DMS153 (cell line): ENCODE measurements at regions not wholly inside any gene's neighbourhood (a gene's known extent, or its start where the extent isn't known, plus 50 kb on each side); places are given as distances from the start of the nearest gene placed in this dataset.
"Not testable (repeated sequence)": the region's sequence is repeated elsewhere in the genome, so short reads cannot be mapped to it uniquely, and the experiment has no call there.

ENCODE experiments used
- DNase-seq: peaks from one replicate; lab custom pipeline; 2025; lab: John Stamatoyannopoulos, UW

DNA sequence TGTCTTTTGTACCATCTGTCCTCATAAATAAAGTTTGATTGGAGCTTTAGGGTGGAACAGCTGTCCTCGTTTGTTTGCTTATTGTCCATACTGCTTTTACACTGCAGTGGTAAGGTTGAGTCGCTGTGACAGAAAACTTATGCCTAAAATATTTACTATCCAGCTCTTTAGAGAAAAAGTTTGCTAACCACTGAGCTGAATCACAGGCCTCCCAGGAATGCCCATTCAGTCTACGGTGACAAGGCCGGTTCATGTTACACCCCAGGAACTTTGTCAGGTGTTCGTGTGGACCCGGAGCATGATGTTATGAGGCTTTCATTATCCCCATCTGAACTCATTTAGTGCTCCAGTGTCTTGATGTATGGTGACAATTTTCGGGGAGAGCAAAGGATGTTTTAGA lies 401.1 kb downstream of the SAMD5 start:
- DNase-seq = no peak

DNA sequence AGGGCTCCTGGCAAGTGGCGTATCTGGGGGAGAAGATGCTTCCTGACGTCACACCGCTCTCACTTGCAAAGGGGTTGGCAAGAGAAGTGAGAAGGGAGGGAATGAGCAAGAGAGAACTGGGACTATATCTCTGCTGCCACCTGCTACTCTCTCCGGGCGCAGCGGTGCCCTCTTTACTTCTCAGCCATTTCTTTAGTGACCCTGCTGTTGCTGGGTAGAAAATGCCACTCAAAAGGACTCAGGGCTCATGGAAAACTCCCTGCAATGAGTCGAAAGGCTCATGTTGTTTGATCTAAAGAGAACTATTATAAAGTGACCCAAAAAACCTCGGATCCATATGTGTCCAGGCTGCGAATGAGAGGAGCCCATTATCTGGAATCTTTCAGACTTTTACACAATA lies 401.8 kb downstream of the SAMD5 start:
- DNase-seq = no peak

DNA sequence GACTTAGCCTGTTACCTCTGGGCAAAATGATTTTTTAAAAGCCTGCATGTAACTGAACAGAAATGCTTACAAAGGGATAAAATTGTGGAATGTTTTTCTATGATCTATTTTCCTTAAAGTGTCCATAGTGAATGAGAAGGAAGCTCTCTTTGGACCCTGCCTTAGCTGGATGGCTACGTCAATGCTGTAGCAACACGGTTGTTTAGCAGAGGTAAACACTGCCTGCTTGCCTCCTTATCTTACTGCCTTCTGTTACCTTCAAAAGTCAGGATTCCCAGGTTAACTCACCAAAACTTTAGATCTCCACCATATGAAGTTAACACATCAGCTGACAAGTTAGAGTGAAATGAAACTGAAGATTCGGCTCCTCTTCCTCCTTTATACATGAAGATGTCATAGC lies 402.6 kb downstream of the SAMD5 start:
- no peak for DNase-seq

DNA sequence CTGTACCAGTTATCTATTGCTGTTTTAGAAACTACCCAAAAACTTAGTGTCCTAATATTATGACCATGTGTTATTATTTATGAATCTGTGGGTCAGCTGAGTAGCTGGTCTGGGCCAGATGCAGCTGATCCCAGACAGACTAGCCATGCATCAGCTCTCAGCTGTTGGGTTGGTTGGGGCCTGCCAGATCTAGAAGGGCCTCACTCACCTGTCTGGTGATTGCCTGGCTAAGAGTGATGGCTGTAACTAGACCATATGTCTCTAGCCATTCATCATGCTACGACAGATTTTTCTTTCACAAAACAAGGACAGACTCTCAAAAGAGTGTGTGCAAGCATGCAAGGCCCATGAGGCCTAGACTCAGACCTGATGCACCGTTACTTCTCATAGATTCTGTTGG lies 403.2 kb downstream of the SAMD5 start:
- DNase-seq = no peak

DNA sequence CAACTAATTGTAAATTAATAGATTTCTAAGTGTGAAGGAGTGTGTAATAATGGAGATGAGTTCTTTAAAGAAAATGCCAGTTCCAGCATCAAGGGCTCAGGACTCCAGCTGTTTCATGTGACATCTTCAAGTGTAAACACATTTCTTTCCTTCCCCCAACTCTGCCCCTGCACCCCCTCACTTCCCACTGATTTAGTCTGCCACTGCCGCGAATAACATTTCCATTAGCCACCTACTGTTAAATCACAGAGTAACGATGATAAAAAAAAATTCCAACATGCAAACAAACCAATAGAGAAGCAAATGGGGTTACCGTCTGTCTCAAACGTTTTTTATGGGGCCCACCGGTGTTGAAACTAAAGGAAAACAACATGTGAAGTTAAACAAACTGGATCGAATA lies 414.3 kb downstream of the SAMD5 start:
- DNase-seq = no peak

DNA sequence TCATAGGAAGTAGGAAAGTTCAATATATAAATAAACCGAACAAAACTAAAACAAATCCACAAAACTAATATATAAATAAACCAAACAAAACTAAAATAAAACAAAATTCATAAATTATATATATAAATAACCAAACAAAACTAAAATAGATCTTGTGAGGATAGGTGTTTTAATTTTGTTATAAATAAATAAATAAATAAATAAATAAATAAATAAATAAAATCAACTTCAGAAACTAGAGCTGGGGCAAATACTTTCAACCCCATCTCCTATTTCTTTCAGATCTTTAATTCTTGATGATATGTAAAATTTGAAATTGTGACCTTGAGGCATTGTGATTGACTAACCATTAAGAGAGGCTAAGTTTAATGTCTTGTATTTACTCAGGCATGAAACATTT lies 416.1 kb downstream of the SAMD5 start:
- no peak for DNase-seq

DNA sequence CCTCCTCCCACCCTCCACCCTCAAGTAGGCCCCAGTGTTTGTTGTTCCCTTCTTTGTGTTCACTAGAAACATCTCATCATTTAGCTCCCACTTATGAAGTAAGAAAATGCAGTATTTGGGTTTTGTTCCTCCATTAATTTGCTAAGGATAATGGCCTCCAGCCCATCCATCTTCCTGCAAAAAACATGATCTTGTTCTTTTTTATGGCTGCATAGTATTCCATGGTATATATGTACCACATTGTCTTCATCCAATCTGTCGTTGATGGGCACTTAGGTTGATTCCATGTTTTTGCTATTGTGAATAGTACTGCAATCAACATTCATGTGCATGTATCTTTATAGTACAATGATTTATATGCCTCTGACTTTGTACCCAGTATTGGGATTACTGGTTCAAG lies 416.8 kb upstream of the SASH1 start:
- DNase-seq = no peak

DNA sequence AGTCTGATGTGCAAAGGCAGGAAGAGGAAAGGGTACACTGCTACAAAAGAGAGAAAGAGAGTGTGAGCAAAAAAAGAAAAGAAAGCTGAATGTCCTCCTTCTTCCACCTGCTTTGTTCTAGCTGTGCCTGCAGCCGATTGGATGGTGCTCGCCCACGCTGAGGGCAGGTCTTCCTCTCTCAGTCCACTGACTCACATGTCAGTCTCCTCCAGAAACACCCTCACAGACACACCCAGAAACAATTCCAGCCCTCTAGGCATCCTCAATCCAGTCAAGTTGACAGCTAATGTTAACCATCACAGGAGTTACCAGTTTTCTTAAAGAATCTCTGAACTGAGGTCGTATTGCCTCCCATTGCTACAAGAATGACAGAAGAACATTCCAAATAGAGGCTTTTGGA lies 411.9 kb upstream of the SASH1 start:
- no peak for DNase-seq

DNA sequence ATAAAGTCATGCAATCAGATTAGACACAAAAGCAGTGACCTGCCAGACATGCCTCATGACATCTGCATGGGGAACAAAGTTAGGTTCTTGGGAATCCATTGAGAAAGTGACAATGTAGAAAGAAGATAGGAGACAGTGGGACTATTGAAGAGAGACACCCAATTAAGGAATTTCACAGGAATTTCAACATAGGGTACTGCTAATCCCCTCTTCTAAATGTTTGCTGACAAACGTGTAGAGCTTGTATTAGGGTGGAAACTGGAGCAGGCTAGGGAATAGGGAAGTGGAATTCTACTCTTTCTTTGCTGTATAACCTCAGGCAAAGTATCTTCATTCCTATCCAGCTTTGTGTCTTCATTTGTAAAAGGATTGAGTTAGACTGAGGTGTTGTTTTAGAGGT lies 409.4 kb upstream of the SASH1 start:
- no peak for DNase-seq

DNA sequence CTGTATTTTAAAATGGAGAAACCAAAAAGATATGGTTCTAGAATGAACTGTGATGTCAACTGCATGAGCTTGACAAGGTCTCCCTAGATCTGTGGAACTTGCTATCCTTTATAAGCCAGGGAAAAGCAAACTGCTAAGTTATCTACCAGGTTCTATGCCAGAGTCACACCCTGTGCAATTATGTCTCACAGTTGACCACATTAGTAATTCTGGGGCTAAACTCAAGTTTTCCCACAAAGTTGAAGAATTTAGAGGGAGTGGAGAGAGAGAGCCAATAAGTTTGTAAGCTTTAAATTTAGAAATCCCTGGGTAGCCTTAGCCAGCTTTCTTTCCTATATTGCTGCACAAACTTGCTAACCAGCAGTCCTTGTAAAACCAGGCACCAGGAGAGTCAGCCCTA lies 407.0 kb upstream of the SASH1 start:
- no peak for DNase-seq

DNA sequence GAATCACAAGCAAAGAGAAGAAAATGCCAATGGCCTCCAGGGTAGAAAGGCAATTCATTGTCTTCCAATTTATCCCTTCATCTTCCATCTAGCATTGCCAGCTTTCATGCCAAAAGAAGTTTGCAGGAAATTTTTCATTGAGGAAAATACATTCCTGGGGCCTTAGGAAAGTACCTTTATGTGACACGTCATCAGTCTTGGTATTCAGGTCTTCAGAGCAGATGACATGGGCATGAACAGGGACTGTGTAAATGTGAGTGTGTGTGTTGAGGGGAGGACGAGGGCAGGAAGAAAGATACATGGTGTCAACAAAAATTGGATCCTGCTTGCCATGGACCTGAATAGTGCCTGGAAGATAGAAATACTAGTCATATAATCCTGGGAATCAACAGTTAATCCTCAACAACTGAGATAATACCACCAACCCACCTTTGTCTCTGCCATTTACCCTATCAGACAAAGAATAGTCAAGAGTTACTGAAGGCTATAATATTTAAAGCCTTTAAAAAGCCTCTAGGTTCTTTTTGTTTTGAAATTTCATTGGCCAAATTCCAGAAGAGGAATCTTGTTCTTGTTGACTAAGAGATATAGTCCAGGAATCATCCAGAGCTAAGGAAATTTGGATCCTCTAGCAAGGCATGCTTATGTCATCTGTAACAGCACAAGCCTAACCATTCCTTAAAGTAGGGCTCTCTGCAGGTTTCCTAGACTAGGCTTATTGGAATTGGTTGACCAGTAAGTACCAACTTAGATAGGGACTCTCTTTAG lies 405.8 kb upstream of the SASH1 start:
- no peak for DNase-seq

DNA sequence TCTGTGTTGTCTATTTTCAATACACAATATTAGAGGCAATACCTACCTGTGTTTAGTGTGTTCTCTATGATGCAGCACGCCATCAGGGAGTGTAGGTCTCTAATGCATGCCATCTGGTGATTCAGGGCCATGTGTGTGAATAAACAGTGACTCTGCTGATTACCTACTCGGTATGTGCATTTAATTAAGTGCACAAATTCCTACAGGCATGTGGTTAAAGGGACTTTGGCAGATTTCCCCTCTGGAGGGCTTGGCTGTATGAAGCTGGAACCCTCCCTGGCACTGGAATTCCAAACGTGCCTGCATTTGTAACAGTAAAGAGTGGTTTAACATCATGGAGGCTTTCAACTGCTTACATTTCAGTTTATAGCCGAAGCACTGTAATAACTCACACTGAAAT lies 401.5 kb upstream of the SASH1 start:
- no peak for DNase-seq

DNA sequence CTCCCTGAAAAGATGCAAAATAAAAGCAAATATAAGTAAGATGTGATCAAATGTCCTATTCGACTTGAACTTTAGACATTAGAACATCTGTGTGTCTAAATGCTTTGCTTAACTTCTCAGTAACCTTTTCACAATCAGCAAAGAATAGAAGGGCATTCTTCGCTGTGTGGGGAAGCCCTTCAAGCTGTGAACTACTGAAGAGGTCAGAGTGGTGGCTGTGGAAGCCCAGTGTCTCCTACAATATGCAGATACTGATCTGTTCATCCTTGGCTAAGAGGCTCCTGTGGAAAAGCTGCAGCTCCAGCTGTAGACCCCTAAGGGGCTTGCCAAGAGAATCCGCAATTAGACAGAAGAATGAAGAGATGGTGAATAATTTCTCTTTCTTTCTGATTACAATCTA lies 400.3 kb upstream of the SASH1 start:
- no peak for DNase-seq

DNA sequence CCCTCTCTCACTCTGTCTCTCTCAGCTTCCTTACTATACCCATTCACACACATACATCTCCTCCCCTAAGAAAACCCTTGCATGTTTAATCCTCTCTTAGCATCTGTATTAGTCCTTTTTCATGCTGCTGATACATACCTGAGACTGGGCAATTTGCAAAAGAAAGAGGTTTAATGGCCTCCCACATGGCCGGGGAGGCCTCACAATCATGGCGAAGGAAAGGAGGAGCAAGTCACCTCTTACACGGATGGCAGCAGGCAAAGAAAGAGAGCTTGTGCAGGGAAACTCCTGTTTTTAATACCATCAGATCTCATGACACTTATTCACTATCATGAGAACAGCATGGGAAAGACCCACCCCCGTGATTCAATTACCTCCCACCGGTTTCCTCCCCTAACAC lies 398.5 kb upstream of the SASH1 start:
- no peak for DNase-seq

DNA sequence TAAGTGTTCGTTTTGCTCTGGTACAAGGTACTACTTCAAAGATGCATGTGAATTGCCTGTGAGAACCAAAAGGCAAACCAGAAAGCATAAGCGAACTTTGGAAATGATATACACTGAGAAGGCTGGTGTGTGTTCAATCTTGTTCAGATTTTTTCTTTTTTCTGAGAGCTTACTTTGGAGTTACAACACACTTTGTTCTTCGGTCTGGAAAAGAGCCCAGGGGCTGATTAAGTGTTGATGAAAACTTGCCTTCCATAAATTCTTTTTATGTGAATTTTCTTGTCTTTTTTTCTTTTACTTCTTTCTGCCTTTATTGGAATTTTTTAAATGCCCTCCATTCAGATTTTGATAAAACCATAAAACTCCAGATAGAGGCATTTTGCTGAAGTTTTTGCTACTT lies 395.1 kb upstream of the SASH1 start:
- DNase-seq = no peak

DNA sequence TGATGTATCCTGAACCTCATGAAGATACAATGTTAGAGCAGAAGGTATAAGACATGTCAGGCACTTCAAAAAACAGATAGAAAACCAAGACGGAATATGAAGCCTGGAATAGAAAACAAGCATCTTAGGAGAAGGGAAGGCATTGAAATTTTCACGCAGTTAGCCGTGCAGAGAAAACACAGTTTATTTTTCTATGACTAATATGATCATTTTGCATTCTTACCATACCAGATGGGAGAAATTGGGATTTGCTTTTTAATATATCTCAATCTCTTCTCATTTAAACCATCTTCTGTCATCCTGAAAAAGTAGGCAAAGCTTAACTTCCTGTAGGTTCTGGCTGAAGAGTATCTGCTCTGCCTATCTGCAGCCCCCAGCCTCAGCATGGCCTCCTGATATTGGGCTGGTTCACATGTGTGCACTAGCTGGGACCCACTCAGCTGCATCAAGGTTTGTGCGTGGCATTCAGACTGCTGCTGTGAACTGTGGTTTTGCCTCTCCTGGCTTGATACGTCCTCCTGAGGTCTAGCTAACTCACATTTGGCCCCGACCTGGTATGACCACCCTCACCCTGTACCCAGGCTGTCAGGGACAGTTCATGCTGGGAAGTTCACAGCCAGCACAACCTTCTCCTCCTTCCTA lies 392.5 kb upstream of the SASH1 start:
- no peak for DNase-seq

DNA sequence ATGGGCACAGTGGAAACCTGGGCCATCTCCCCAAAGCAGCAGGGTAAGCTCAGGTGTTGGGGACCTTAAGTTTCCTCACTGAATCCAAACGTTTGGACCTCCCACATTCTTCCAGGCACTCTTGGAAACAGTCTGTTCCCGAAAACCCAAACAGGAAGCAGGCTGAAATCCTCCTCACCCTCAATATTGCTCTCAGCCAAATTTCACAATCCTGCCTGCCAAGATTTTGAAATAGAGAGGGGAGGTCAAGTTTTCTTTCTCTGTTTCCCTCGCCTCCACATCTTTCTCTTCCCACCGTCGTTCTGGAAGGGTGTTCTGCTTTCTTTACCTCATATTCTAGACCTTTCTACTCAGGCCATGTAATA lies 392.0 kb upstream of the SASH1 start:
- no peak for DNase-seq

DNA sequence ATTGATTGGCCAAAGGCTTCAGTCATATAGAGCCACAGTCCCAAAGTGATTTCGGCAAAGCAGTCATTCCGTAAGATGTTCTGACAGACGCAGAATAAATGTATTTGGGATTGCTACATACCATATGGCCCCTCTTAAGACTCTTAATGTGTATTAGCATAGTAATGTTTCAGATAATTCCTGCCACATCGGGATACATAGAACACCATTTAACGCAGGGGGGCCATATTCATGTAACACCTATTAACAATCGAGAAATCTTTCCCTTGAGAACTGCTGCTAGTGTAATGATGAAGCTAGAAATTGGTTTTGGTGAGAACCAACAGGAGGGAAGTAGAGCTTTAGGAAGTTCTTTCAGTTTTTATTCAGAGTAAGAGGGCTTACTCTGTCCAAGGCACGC lies 390.9 kb upstream of the SASH1 start:
- no peak for DNase-seq

DNA sequence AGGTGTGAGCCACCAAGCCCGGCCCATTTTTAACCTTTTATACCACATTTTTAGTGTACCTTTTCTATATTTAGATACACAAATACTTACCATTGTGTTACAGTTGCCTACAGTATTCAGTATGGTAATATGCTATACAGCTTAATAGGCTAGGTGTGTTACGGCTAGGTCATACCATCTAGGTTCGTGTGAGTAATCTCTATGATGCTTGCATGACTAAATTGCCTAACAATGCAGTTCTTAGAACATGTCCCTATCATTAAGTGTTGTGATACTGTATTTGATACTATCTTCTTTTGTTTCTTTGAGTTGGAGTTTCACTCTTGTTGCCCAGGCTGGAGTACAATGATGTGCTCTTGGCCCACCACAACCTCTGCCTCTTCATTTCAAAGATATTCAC lies 387.7 kb upstream of the SASH1 start:
- no peak for DNase-seq

DNA sequence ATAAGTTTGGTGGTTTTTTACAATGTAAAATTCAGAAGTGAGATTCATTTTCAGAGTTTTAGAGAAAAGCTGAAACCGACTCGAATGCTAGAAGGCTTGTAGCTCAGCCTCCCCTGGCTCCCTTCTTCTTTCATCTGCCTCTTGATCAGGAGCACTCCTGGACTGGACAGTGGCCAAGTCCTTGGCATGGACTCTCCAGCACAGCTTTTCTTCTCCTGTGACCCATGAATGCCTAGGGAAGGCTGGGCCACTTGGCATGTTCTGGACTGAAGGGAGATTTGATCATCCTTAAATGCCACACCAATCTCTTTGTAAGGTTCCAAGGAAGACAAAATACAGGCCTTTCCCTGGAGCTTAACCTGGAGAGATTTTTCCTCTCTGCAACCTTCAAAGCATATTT lies 384.0 kb upstream of the SASH1 start:
- no peak for DNase-seq

DNA sequence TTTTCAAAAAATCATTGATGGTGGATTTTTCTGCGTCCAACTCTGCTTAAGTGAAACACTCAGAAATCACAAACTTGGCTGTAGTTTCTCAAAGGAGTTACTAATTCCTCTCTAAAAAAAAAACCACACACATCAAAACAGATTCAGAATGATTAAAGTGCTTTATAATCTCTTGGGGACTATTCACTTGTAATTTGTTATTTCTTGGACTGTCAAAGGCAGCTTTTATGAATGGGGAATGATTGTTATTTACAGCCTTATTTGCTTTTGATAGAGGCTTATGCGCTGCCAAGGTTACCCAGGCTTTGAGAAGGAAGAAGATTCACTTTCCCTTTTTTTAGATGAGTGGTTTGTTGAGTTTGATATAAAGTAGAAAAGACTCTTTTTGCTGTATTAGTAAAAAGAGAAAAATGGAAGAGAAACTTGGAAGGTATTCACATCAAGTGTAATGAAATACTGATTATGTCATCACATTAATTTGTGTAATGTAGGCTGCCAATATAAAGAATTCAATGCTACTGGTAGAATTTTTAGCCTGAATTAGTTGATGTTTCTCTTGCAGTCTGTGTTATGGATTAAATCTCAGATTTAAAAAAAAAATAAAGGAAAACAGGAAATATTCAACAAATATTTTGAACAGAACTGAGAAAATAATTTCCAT lies 381.0 kb upstream of the SASH1 start:
- no peak for DNase-seq

DNA sequence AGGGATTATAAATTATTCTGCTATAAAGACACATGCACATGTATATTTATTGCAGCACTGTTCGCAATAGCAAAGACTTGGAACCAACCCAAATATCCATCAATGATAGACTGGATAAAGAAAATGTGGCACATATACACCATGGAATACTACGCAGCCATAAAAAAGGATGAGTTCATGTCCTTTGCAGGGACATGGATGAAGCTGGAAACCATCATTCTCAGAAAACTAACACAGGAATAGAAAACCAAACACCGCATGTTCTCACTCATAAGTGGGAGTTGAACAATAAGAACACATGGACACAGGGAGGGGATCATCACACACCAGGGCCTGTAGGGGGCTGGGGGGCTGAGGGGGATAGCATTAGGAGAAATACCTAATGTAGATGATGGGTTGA lies 377.2 kb upstream of the SASH1 start:
- DNase-seq = not testable (repeated sequence)

DNA sequence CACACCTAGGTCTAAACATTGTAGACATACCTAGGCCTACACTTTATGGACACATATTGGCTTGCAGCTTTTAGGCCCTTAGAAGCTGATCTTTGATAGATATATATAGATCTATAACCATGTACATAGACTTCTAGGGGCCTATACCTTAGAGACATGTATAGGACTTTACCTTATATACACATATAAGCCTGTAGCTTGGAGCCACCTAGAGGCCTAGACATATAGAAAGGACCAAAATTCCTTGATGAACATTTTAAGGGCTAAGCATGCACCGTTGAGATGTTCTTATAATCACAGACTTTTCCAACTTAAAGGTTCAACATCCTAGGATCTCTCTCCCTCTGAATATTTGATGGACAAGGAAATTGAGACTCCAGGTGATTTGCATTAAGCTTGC lies 371.7 kb upstream of the SASH1 start:
- no peak for DNase-seq

DNA sequence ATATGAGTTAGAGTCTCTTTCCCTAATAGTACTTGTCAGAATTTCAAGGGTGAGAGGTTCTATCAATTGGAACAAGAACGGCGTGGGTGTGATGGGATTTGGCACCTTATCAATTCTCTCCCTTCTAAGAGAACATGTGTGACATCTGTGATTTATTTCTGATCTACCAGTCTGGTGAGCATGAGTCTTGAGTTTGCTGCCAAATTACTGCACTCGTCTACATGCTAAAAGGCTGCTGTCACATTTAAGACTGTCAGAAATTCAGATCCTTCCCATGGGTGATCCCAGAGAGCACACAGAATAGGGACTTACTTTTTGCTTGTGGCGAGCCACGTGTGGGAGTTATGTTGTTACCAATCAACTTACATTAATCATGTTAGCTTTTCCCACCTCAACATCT lies 370.2 kb upstream of the SASH1 start:
- no peak for DNase-seq
